ENCODE measurements at regions not wholly inside any gene's neighbourhood (a gene's known extent, or its start where the extent isn't known, plus 50 kb on each side); places are given as distances from the start of the nearest gene placed in this dataset.

DNA sequence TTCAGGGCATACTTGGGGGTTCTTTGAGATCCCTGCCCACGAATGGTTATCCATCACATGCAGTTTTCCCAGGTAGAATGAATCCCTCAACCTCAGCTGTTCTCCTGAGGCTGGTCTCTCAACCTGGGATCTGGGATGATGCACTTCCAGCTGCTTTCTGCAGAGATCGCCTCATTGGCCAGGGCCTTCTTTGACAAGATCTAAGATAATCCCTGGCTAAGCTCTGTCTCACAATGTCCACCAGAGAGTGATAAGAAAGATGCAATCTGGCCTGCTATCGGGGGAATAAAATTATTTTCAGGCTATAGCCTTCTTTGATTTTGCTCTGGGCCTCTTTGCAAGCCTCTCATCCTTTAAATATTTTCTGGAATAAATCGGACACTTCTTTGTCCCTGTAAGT, 1021.1 kb downstream of the EFNB2 start:
- no peak for DNase-seq (ENCODE audit: low spot score)

DNA sequence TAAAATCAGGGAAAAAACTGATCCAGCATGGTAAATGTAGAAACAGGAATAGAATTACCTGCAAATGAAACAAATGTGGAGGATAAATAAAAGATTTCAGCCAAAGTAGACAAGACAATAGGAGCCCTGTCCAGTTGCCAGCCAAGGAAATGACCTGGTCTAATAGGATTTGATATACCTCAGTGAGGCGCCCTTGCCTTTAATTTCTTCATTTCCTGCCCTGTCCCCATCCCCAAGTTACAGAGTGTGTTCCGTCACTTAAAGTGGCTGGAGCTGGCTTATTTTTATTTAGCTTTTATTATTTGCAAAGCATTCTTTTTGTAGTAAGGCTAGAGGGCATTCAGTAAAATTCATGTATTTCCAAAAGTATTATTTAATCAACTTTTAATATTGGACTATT, 1022.0 kb downstream of the EFNB2 start:
- DNase-seq (ENCODE audit: low spot score), result no peak

DNA sequence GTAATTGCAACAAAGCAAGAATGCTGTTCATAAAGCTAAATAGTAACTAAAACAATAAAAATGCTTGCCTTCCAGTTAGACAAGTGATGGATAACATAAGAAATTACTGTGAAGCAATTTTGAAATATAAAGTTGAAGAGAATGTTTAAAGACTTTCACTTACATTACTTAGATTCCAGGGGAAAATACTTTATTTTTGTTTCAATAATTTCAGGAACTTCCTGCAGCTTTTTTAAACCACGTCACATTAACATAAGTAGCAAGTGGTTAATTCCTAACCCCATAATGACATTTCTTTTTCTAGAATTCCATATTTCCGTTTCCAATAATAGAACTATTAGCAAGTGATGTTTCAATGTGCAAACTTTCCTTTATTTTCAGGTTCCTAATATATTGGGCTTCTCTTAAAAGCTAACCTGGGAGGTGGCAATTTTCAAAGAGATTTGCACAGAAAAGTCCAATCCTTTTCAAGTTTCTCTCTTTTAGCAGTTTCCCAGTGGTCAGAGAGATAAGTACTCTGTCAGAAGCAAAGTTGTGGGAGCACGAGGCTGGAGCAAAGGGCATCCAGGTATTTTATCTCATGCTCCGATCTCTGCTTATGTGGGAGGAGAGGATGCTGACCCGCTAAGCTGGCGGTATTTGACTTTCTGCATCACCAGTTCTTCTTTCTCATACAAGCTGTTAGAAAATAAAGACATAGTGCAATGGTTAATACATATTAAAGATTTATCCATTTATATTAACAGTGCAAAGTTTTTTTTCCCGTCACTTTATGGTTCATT, 1025.3 kb downstream of the EFNB2 start:
- no peak for DNase-seq (ENCODE audit: low spot score)

DNA sequence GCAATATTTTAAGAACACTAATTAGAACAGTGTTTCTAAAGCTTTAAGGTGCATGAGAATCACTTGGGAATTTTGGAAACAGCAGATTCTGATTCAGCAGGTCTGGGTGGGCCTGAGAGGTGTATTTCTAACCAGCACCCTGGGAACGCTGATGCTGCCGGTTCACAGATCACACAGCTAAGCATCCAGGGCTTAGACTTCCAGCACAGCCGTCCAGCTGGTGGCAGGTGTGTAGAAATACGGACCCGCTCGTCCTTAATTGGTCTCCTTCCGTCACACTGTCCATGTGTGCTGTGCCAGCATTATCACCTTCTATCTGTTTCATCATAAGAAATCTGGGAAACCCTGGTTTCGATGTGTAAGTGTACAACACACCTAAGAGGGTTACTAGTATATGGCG, 1029.0 kb downstream of the EFNB2 start:
- no peak for DNase-seq (ENCODE audit: low spot score)

DNA sequence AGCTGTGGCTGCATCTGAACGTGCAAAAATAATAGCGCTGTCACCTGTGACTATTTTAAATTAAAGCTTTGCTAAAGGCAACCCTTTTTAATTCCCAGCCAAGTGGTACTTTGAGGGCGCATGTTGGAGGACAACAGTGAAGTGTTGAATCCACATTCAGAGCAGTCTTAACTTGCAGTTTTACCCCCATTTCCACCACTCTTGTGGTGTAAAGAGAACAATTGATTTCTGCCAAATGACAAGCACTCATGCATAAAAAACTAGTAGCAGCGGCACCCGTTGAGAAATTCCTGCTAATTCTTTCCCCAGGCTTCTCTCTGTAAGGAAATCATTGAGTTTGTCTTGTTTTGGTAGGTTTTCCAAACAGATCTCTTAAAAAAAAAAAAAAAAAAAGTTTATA, 1033.3 kb downstream of the EFNB2 start:
- no peak for DNase-seq (ENCODE audit: low spot score)

DNA sequence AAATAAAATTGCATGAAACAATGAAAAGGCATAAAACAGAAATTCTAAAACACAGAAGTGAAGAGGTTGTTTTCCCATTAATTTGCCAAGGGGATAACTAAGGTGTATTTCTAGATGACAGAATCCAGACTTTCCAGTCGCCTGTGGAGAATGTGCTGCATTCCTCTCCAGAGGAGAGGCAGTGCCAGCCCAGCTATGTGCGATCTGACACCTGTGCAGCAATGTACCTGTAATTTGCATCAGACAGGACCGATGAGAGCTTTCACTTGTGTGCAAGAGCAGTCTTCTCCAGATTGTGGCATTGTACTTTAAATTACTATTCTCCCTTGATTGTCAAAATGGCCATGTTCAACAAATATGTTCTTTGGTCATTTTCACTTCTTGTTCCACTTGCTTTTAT, 1037.9 kb downstream of the EFNB2 start:
- DNase-seq (ENCODE audit: low spot score), result no peak

DNA sequence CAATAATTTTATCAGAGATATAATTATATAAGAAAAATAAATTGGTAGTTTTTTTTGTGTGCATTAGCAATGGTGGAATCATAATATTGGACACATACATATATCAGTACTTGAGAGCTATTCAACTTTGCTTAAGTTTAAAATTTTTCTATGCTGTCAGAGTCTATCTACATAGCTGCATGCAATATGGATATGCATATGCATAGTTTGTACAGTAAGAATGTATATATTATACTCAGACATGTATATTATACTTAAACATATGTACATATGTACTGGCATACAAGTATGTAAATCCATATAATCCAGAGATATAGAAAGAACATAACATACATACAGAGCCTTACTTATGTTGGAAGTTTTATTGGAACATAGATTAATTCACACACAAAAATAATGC, 1043.2 kb downstream of the EFNB2 start:
- DNase-seq (ENCODE audit: low spot score), result no peak

DNA sequence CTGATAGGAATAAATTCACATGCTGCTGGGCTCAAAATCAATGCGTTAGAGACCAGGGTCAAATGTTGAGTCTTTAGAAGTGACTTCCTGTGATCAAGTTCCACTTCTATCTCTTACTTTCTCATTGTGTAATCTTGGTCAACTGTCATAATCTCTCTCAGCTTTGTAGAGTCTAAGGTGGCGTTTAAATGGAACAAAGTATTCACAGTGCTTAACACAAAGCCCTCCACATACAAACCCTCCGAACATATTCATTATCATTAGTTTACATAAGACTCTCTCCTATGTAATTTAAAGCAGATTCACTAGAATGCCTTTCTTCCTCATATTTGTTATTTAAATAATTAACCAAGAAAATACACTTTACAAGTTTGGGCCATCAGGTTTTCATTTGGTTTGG, 1044.1 kb downstream of the EFNB2 start:
- DNase-seq (ENCODE audit: low spot score), result no peak

DNA sequence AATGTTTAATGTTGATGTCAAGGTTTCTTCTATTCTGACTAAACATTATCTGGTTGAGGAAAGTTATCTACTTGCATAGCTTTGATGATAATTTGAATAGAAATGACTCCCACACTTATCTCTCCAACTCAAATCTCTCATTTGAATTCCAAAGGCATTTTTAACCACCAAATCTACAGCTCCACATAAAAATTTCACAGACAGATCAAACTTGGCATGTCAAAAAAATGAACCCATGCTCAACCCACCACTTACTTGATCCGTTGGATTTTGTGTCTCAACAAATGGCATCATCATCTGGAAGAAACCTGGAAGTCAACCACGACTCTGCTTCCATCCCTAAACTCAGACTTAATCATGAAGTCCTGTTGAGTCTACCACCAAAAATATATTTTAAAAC, 1050.4 kb downstream of the EFNB2 start:
- DNase-seq (ENCODE audit: low spot score), result no peak

DNA sequence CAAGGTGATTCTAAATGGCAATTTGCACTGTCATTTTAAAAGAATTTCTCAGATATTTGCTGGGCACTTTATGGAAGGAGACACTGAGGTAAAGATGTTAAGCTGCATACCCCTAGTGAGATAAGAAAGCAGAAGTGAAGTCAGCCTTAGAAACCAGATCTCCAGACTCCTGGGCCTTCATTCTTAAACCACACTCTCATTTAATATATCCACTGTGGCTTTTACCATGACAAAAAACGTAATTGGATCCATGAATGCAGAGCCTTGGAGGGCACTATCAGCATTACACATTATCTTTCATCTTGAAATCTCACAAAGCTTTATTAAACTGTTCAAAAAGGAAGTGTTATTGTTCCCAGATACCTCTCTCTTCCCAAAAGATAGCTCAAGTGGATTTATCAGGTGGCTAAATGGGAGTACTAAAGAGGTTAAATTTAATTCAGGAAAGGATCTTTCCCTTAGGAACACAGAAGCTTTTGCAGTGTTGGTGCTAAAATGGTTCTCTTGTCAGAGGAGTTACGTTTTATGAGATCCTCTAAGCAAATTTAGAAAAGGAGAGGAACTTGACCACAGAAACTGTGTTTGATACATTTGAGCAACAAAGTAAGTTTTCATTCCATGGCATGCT, 1060.4 kb downstream of the EFNB2 start:
- DNase-seq (ENCODE audit: low spot score), result no peak

DNA sequence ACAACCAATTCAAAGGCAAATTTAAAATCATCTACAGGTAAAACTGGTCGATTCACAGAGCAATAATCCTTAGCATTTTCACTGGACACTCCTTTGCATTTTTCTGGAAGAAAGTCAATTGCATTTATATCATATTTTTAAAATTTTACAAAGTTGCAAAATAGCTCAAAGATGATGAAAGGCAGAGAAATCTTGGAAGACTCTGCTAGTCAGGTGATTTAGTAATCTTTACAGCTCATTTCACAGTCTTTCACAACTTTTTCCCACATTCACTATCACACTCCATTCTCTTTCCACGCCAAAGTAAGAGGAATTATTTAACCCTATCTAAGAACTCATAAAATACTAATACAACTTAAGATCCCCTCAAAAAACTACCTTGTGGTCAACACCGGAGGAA, 1063.8 kb downstream of the EFNB2 start:
- DNase-seq (ENCODE audit: low spot score), result no peak

DNA sequence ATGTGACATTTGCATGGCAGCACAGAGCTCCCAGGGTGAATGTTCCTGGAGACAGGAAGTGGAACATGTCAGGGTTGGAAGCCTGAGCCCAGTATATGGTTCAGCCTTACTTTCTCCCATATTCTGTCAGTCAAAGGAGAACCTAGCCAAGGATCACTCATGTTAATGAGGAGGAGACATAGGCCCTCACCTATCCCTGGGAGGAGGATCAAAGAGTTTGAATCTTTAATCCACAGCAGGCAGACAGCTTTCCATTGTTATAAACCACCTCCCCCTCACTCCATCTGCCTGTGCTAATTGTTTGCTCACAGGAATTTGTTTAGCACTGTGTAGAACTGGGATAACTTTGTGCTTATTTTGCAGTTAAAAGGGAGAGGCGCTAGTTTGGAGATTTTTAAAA, 1069.1 kb downstream of the EFNB2 start:
- no peak for DNase-seq (ENCODE audit: low spot score)

DNA sequence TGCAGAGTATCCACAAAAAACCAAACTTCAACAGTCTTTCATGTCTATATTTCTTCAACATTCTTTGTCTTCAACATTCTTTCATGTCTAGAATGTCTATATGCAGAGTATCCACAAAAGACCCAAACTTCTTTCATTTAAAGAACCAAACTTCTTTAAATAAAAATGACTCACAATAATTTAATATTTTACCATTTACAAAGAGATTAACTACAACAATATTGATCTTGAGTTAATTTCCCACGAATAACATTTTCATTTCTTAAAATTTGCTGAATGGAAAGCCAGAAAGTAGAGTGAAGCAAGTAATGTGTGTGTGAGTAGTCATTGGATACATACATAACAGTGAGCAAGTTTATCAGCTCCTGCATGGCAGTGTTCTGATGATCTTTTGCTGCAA, 1069.7 kb downstream of the EFNB2 start, which contains the start of gene DAOA:
DAOA (plus strand) TSS at position 301 of the 400 bp plus-strand sequence.
- DNase-seq (ENCODE audit: low spot score), result no peak

DNA sequence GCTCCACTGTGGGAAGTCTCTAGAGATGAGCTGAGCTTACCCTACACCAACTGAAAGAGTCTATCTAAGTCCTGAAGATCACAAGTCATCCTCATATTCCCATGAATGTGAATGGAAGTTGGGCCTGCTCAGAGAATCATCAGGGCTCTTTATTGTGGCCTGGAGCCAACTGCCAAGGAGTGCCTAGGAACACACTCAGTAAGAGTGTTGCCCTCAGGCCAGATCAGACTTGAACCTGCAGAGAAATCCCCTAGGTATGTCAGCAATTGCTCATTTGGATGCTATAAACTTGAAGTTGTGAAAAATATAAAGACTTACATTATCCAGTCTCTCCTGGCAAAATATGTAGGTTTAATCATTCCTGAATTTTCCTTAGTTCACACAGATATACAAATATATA, 1070.2 kb downstream of the EFNB2 start:
- no peak for DNase-seq (ENCODE audit: low spot score)

DNA sequence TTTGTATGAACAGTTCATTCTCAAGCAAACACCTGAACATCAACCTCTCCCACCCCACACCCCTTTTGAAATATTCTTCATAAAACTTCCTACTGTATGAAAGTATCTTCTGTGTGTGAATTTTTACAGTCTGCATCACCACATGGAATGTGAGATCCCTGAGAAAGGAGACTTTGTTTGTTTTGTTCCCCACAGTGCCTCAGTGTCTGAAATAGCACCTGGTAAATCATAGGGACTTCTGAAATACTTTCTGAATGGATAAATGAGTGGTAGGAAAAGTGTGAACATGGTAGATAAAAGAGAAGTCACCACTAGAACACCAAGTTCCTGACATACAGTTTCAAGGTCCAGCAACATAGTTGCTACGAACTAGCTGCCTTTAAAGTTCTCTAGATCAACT, 1071.2 kb downstream of the EFNB2 start:
- no peak for DNase-seq (ENCODE audit: low spot score)

DNA sequence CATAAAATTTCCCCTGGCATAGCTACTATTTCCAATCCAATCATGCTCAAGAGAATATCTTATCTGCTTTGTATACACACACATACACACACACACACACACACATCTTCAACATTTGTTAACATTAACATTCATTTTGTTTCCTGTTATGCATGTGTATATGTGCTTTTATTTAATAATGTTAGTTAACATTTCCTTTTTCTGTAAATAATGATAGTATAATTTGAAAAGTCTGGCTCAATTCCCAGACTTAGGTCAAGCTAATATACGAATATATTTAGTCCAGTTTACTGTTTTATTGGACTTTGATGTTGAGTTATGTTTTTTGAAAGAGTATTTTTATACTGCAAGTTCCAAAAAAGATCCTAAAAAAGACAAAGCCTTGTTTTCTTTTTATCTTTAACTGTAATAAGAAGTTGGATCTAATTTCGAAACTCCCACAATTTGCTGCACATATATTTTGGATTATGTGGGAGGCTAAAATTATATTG, 1072.4 kb downstream of the EFNB2 start:
- DNase-seq (ENCODE audit: low spot score), result no peak

DNA sequence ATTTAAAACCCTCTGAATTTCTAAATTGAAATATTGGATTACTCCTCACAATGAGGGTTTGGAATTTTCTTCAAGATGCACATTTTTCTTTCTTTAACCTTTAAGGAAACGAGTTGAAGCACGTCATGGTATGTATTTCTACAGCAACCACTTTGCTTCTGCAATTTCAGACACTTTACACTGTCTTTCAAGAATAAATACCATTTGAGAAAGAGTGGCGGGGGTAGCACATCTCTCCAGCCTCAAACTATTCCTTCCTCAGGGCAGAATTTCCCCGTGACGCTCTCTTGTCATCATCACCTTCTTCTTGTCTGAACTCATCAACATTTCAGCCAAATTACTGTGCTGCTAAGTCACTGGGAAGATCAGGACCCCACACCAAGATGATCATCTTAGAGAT, 1073.4 kb downstream of the EFNB2 start:
- no peak for DNase-seq (ENCODE audit: low spot score)

DNA sequence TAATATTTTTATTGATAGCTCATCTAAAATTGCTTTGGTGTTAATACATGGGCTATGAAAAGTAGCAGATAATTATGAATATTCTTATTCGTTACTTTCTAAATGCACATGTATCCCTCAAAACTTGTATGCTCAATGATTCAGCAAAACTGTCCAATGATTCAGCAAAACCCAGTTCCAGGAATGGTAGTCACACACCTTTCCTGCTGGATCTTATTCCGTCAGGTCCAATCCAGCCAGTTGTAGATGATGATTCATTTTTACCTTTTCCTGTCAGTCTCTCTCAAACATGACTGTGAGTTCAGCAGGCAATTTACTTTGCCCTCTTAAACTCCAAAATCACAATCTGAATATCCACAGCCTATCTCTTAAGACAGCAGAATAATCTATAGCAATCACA, 1082.6 kb downstream of the EFNB2 start:
- DNase-seq (ENCODE audit: low spot score), result no peak

DNA sequence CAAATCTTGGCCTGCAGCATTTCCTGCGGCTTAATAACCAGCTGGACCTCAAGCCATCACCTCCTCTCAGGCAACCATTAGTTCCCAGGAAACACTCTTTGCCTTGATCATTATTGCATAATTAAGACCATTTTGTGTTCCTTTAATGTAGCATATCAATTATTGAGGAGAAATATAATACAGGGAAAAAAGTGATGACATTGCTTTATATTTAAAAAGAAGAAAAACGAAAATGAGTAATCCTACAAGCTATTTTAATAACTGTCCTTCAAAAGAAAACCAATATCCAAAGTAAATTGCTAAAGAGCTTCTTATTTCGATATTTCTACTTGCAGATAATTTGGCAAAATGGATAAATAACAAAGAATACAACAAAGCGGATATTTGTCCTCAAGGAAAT, 1084.7 kb downstream of the EFNB2 start:
- DNase-seq (ENCODE audit: low spot score), result no peak

DNA sequence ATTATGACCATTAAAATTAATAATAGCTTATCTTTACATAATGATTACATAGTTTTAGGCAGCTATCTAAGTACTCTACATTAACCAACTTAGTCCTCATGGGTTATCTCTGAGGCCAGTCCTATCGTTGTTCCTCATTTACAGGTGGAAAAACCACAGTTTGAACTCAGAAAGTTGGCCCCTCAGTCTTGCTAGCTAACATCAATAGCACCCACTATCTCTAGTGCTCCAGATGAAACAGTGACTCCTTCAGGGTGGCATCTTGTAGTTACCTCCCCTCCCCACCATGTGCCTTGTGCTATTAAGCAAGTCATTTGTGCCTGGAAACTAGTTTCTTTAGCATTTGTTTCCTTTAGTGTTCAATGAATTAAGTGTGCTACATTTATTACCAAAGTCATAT, 1086.7 kb downstream of the EFNB2 start:
- DNase-seq (ENCODE audit: low spot score), result peak; percentile 2

DNA sequence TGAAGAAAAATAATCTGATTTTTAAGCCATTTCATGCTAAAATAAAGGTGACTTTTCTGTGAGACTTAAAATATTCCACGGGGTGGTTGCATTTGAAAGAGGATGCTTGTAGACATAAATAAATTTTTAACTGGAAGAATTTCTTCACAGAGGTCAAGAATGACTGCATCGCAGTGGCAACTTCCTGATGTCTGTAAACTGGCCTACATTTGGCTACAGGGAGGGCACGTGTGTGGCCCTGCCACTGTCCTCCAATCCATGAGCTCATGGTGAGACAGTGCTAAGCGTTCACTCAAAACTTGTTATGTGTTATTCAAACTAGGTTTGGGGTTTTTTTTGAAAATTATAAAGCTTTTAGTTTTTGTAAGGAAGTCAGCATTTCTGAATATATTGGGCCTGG, 1089.3 kb downstream of the EFNB2 start:
- DNase-seq (ENCODE audit: low spot score), result no peak

DNA sequence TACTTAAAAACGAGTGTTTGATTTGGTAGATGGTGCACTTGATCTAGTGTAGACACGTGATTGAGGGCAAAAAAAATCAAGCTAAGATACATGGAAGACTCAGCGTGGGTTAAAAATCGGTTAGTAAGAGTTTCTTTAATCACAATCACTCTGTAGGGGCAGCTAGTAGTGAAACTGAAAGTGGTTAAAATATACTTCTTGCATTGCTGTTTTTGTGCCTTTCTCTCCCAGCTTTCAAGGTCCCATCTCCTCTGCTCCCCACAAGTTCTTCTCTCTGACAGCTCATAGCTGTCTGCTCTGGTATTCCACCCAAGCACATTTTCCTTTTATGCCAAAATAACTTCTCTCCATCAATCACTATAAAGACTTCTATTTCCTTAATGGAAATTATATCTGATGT, 1089.7 kb downstream of the EFNB2 start:
- no peak for DNase-seq (ENCODE audit: low spot score)

DNA sequence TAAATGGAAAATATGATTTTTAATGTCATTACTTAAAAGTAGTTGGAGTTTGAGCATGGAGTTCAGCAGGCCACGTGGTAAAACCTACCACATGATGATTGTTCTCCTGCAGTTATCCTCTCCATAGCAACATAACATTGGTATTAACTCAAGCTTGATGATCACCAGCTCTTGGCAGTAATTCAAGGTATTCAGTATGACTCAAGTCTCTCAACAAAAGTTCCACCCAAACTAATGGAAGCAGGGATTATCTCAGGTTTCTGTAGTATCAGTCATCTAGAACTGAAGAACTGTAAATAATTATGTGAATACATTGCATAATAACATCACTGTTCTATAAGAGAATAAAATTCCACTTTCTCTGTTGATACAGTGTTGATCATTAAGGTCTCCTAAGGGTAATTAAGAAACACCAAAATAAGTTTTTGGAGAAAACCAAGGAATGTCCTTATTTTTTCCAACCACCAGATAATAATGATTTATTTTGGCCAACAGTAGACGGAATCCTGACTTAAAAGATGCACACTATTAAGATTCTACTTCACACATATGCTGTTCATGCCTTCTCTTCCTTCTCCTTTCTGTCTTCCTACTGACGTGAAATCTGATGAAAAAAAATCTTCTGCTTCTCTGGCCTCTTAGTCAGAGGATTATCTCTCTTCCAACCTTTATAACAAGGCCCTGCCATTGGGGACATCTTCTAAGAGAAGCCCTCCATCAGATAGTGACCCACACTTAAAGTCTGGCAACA, 1092.3 kb downstream of the EFNB2 start:
- DNase-seq (ENCODE audit: low spot score), result peak; percentile 90
